GM12878 (cell line): ENCODE measurements at regions not wholly inside any gene's neighbourhood (a gene's known extent, or its start where the extent isn't known, plus 50 kb on each side); places are given as distances from the start of the nearest gene placed in this dataset.

Experiments used
- ATAC-seq: fragments of 200-7000 bp; cut with Tn5 transposase; 3 replicates; pipeline ENCODE4 v1.9.1; 2020; ENCODE audit warnings: mild to moderate bottlenecking, moderate library complexity
- BruUV-seq: library from RNA; stranded (reverse); fragments of 400-500 nt; replicated peaks from 2 replicates; lab custom pipeline; 2021; lab: Mats Ljungman, UMichigan
- CTCF ChIA-PET: fragments of 300-600 bp; sonication (Branson Sonifier 250); formaldehyde crosslinking; extraction: SDS; loops from one replicate; lab custom pipeline; 2021; ENCODE audit warnings: inconsistent platforms; lab: Yijun Ruan, JAX
- POLR2A ChIA-PET: fragments of 350-600 bp; formaldehyde crosslinking; extraction: SDS; loops from one replicate; lab custom pipeline; 2021; ENCODE audit warnings: inconsistent platforms; lab: Charles Lee
- RAD21 ChIA-PET: fragments of 300-600 bp; sonication (Branson Sonifier 250); formaldehyde crosslinking; loops from one replicate; lab custom pipeline; 2023; ENCODE audit warnings: antibody characterized with exemption; ENCODE audit not compliant: unreplicated experiment; lab: Charles Lee
- SMC1A ChIA-PET: fragments of 300-600 bp; sonication (Branson Sonifier 250); formaldehyde crosslinking; loops from one replicate; lab custom pipeline; 2023; ENCODE audit not compliant: unreplicated experiment, uncharacterized antibody; lab: Charles Lee
- DNase-seq: peaks from one replicate; pipeline ENCODE4 v3.0.0-alpha.2; 2011; ENCODE audit warnings: low read depth, low spot score
- FAIRE-seq: peaks from 3 replicates; lab custom pipeline; 2011; peaks lifted over from hg19 to GRCh38; lab: Jason Lieb, UNC
- H2AFZ ChIP-seq: 2 replicates; pipeline ENCODE4 v1.6.0; 2011; ENCODE audit warnings: low read depth, low read length, control low read depth; ENCODE audit not compliant: control insufficient read depth
- H3K27ac ChIP-seq: 2 replicates; pipeline ENCODE4 v1.5.1; 2011; ENCODE audit warnings: control low read depth; ENCODE audit not compliant: control insufficient read depth, insufficient read depth
- H3K27me3 ChIP-seq, 2 experiments: replicated peaks in 1 of 2; 2 replicates each; pipeline versions ENCODE4 v1.6.0 to v1.6.1; 2011; ENCODE audit warnings: low read length in 1 of 2; ENCODE audit not compliant: control insufficient read depth in 2 of 2, insufficient read depth in 2 of 2
- H3K36me3 ChIP-seq, 2 experiments: 2 replicates each; pipeline ENCODE4 v1.5.1; 2011; ENCODE audit warnings: low read length in 1 of 2; ENCODE audit not compliant: control insufficient read depth in 2 of 2, insufficient read depth in 2 of 2
- H3K4me1 ChIP-seq: 2 replicates; pipeline ENCODE4 v1.6.1; 2011; ENCODE audit warnings: mild to moderate bottlenecking, low read length, moderate library complexity, mixed read lengths; ENCODE audit not compliant: control insufficient read depth, insufficient read depth
- H3K4me2 ChIP-seq: 2 replicates; pipeline ENCODE4 v1.6.0; 2011; ENCODE audit warnings: control low read depth; ENCODE audit not compliant: control insufficient read depth, insufficient read depth
- H3K4me3 ChIP-seq: fragments of 200-600 bp; sonication (generic); 2 replicates; pipeline ENCODE4 v1.5.1; 2016
- H3K79me2 ChIP-seq: 2 replicates; pipeline ENCODE4 v1.6.0; 2011; ENCODE audit warnings: low read length; ENCODE audit not compliant: control insufficient read depth, insufficient read depth
- H3K9ac ChIP-seq: 2 replicates; pipeline ENCODE4 v1.8.0; 2011; ENCODE audit warnings: low read length, control low read depth, mixed read lengths; ENCODE audit not compliant: control insufficient read depth, insufficient read depth
- H3K9me3 ChIP-seq: replicated peaks from 3 replicates; pipeline ENCODE4 v1.5.1; 2011; ENCODE audit warnings: mild to moderate bottlenecking, low read length; ENCODE audit not compliant: control insufficient read depth, insufficient read depth
- H4K20me1 ChIP-seq: 2 replicates; pipeline ENCODE4 v1.6.0; 2011; ENCODE audit not compliant: control insufficient read depth, insufficient read depth
- SIN3A ChIP-seq: IDR thresholded peaks from 2 replicates; pipeline ENCODE4 v1.6.1; 2012; ENCODE audit warnings: low read depth, low read length, improper control_type of control experiment
- TARDBP ChIP-seq: IDR thresholded peaks from 2 replicates; pipeline ENCODE4 v1.6.1; 2016; ENCODE audit warnings: borderline replicate concordance
- WRNIP1 ChIP-seq: IDR thresholded peaks from 2 replicates; pipeline ENCODE4 v1.6.1; 2011; ENCODE audit warnings: low read depth, low read length, improper control_type of control experiment, borderline replicate concordance
- YY1 ChIP-seq: IDR thresholded peaks from 2 replicates; pipeline ENCODE4 v1.6.1; 2011; ENCODE audit warnings: low read depth, mild to moderate bottlenecking, low read length
- WGBS: methylation state at CpG from one replicate; pipeline ENCODE4 v1.1.6; 2016; ENCODE audit warnings: low lambda C conversion rate; ENCODE audit not compliant: insufficient replicate concordance, insufficient coverage; ENCODE audit errors: missing lambda C conversion rate; 5-methylcytosine and 5-hydroxymethylcytosine counted together
- in situ Hi-C: fragments of 300-500 bp; cut with MboI; formaldehyde crosslinking; loops from 9 replicates; pipeline ENCODE4 v1.14.3; 2018; ENCODE audit warnings: mixed read lengths
- intact Hi-C: fragments of 100-400 bp; cut with micrococcal nuclease; formaldehyde crosslinking; loops from one replicate; pipeline ENCODE4 v1.14.2; 2022; ENCODE audit not compliant: unreplicated experiment
- TF ChIP-seq, protein P1 (sequence below): fragments of 450-650 bp; formaldehyde crosslinking; IDR thresholded peaks from 2 replicates; pipeline ENCODE4 v1.5.0; 2022; ENCODE audit warnings: mild to moderate bottlenecking, missing genetic modification characterization

DNA sequence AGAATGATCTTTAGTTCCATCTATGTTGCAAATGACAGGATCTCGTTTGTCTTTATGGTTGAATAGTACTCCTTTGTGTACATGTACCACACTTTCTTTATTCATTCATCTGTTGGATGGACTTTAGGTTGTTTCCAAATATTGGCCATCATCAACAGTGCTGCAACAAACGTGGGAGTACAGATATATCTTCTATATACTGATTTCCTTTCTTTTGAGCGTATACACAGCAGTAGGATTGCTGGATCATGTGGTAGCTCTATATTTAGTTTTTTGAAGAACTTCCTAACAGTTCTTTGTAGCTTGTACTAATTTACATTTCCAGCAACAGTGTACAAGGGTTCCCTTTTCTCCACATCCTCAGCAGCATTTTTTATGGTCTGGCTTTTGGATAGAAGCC, 407.5 kb upstream of the ANO5 start (continued):
- TF ChIP-seq, protein P1, sequence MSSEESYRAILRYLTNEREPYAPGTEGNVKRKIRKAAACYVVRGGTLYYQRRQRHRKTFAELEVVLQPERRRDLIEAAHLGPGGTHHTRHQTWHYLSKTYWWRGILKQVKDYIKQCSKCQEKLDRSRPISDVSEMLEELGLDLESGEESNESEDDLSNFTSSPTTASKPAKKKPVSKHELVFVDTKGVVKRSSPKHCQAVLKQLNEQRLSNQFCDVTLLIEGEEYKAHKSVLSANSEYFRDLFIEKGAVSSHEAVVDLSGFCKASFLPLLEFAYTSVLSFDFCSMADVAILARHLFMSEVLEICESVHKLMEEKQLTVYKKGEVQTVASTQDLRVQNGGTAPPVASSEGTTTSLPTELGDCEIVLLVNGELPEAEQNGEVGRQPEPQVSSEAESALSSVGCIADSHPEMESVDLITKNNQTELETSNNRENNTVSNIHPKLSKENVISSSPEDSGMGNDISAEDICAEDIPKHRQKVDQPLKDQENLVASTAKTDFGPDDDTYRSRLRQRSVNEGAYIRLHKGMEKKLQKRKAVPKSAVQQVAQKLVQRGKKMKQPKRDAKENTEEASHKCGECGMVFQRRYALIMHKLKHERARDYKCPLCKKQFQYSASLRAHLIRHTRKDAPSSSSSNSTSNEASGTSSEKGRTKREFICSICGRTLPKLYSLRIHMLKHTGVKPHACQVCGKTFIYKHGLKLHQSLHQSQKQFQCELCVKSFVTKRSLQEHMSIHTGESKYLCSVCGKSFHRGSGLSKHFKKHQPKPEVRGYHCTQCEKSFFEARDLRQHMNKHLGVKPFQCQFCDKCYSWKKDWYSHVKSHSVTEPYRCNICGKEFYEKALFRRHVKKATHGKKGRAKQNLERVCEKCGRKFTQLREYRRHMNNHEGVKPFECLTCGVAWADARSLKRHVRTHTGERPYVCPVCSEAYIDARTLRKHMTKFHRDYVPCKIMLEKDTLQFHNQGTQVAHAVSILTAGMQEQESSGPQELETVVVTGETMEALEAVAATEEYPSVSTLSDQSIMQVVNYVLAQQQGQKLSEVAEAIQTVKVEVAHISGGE = no peak
- TF ChIP-seq SIN3A = no peak
- TF ChIP-seq WRNIP1 = no peak

- no peaks in the 10 kb centered on the region for H4K20me1 ChIP-seq
- FAIRE-seq = no peak
- TF ChIP-seq YY1 (no peak), TARDBP (no peak)
- TF ChIP-seq, all 136 proteins: peak for 0
- CTCF ChIA-PET = interaction anchor here (1.5 kb wide), 1 partner anchor 16 kb away, joined by 3 read pairs; no protein-coding TSS in a partner anchor
- Histone ChIP-seq H3K9me3 (no peaks in the 10 kb centered on the region), H3K4me3 (no peak overlapping the region), H3K79me2 (no peaks in the 10 kb centered on the region), H3K36me3 (no peaks in the 10 kb centered on the region), H3K27me3 (no peaks in the 10 kb centered on the region), H3K9ac (no peak overlapping the region), H2AFZ (no peak overlapping the region), H3K4me2 (no peak overlapping the region), H3K4me1 (no peaks in the 10 kb centered on the region), H3K27ac (no peak overlapping the region)
- DNase-seq (no peak), ATAC-seq (no peak)
- SMC1A ChIA-PET = interaction anchor here (0.9 kb wide), 1 partner anchor 31 kb away, joined by 4 read pairs; no protein-coding TSS in a partner anchor
- intact Hi-C loops (no loop called here), in situ Hi-C loops (no loop called here)
- 2% methylated on average over 2 of the region's 2 CpGs for whole genome bisulfite sequencing
- RAD21 ChIA-PET = no interaction called here
- BruUV-seq = no TSS peak
- POLR2A ChIA-PET = no interaction called here
Observed at GRCh38 chr11:21794306-21794705, 398.6 kb upstream of the ANO5 start.
